ENCODE measurements at regions not wholly inside any gene's neighbourhood (a gene's known extent, or its start where the extent isn't known, plus 50 kb on each side); places are given as distances from the start of the nearest gene placed in this dataset.

GRCh38 chr11:13902523-13902922 is 60.0 kb upstream of the SPON1 start:
- no peak overlapping the region for H3K56ac ChIP-seq (ENCODE audit: insufficient read length, low read depth, low read length)
- no peaks in the 10 kb centered on the region for H3K23me2 ChIP-seq (ENCODE audit: insufficient read length, low read depth, low read length, poor library complexity, severe bottlenecking)
- H2BK15ac ChIP-seq (ENCODE audit: low read depth, low read length) = no peak overlapping the region
- H4K91ac ChIP-seq (ENCODE audit: insufficient read length, low read depth, low read length) = no peak overlapping the region
- H2AK5ac ChIP-seq (ENCODE audit: insufficient read length, low read length) = no peak overlapping the region
- no peaks in the 10 kb centered on the region for H3K4me1 ChIP-seq (ENCODE audit: insufficient read depth, low read length)
- H2BK120ac ChIP-seq (ENCODE audit: low read depth, low read length, poor library complexity, severe bottlenecking) = no peak overlapping the region
- H4K8ac ChIP-seq (replicated peaks; ENCODE audit: insufficient read length, low read depth, low read length) = no peak overlapping the region
- H2AFZ ChIP-seq (ENCODE audit: low read length) = no peak overlapping the region
- H3K79me2 ChIP-seq (ENCODE audit: insufficient read depth, low read length) = no peaks in the 10 kb centered on the region
- Mint-ChIP-seq H3K36me3 (ENCODE audit: insufficient read depth in 1 of 3, low read depth in 3 of 3) (peaks cover 0 to 6% (median 0%) of the 10 kb centered on the region in 3 experiments; a peak in 2 of 7 replicates), H3K4me1 (peaks cover 9 to 13% of the 10 kb centered on the region in 2 experiments; a peak in 3 of 4 replicates), H3K27me3 (ENCODE audit: low read depth) (no peaks in the 10 kb centered on the region; the same call in 1 of the 2 replicates), H3K4me3 (no peak overlapping the region), H3K9me3 (peaks cover 8 to 9% of the 10 kb centered on the region in 2 experiments; a peak in 4 of 5 replicates), H3K27ac (no peak overlapping the region)
- H3K79me1 ChIP-seq (ENCODE audit: insufficient read depth, low read depth, low read length, poor library complexity, severe bottlenecking) = no peaks in the 10 kb centered on the region
- H3K23ac ChIP-seq (ENCODE audit: insufficient read length, low read depth, low read length) = no peak overlapping the region
- no peak overlapping the region for H2BK5ac ChIP-seq (ENCODE audit: insufficient read length, low read length)
- H3K18ac ChIP-seq (ENCODE audit: insufficient read length, low read depth, low read length) = no peak overlapping the region
- no peak overlapping the region for H3T11ph ChIP-seq (ENCODE audit: low read length)
- H4K5ac ChIP-seq (ENCODE audit: insufficient read length, low read depth, low read length) = no peak overlapping the region
- no peak overlapping the region for H3K4me2 ChIP-seq (ENCODE audit: insufficient read depth, insufficient read length, low read length)
- no peak overlapping the region for H3K9ac ChIP-seq (ENCODE audit: extremely low read depth, insufficient read length, low read length)
- H3K27ac ChIP-seq (ENCODE audit: insufficient read length, low read depth, low read length) = no peak overlapping the region
- no peak overlapping the region for H3K14ac ChIP-seq (ENCODE audit: insufficient read depth, low read length)
- no peak overlapping the region for H3K4ac ChIP-seq (ENCODE audit: low read depth, low read length)
- no peak for TF ChIP-seq CTCF (conservative IDR thresholded peaks at IDR 0.05)
- H2BK20ac ChIP-seq (ENCODE audit: low read depth, low read length, poor library complexity, severe bottlenecking) = no peak overlapping the region
- no CpG with 5 or more reads among the region's 5 CpGs for WGBS (ENCODE audit: extremely low coverage, insufficient read length, low lambda C conversion rate)
- no peak for DNase-seq
- no peaks in the 10 kb centered on the region for H3K9me3 ChIP-seq (ENCODE audit: control insufficient read depth, low read depth, low read length)
- no peak overlapping the region for H2BK12ac ChIP-seq (ENCODE audit: insufficient read length, low read depth, low read length)
- no peaks in the 10 kb centered on the region for H4K20me1 ChIP-seq (ENCODE audit: control insufficient read depth, insufficient read depth, insufficient read length)
- H3K27me3 ChIP-seq (ENCODE audit: insufficient read depth, low read length) = no peaks in the 10 kb centered on the region

Measured in H9 (cell line).